ENCODE measurements at regions not wholly inside any gene's neighbourhood (a gene's known extent, or its start where the extent isn't known, plus 50 kb on each side); places are given as distances from the start of the nearest gene placed in this dataset.
"Not testable (repeated sequence)": the region's sequence is repeated elsewhere in the genome, so short reads cannot be mapped to it uniquely, and the experiment has no call there.

- H4K20me1 ChIP-seq (ENCODE audit: control insufficient read depth, extremely low read depth, insufficient read depth, low read length) = no peaks in the 10 kb centered on the region
- no peak for TF ChIP-seq EZH2 (IDR thresholded peaks at IDR 0.05; ENCODE audit: low read length, missing control alignments)
- TF ChIP-seq CTCF (conservative IDR thresholded peaks at IDR 0.05 in 1 of 2, IDR thresholded peaks at IDR 0.05 in 1 of 2; ENCODE audit: low read depth in 1 of 2, low read length in 2 of 2) = no peak
- H2AFZ ChIP-seq (ENCODE audit: low read length) = no peak overlapping the region
- H3K27me3 ChIP-seq (ENCODE audit: control insufficient read depth, insufficient read depth, low read length) = no peaks in the 10 kb centered on the region
- no peaks in the 10 kb centered on the region for H3K4me1 ChIP-seq (ENCODE audit: control insufficient read depth, extremely low read depth, insufficient read depth, low read length)
- no peak overlapping the region for H3K27ac ChIP-seq (ENCODE audit: insufficient read depth, low read length)
- no peak for DNase-seq (ENCODE audit: low read depth in 2 of 2)
- no peak overlapping the region for H3K4me2 ChIP-seq (ENCODE audit: extremely low read depth, insufficient read depth, low read length)
- no peak overlapping the region for H3K4me3 ChIP-seq (replicated peaks in 1 of 4; ENCODE audit: control extremely low read depth in 1 of 4, insufficient read depth in 1 of 4, low read depth in 3 of 4, low read length in 4 of 4)
- H3K9me3 ChIP-seq (ENCODE audit: control insufficient read depth, insufficient read depth, low read depth, low read length) = no peaks in the 10 kb centered on the region
- H3K36me3 ChIP-seq (ENCODE audit: control insufficient read depth, insufficient read depth, low read length) = no peaks in the 10 kb centered on the region
- H3K79me2 ChIP-seq (ENCODE audit: control insufficient read depth, insufficient read depth, low read length) = no peaks in the 10 kb centered on the region
- H3K9ac ChIP-seq (ENCODE audit: insufficient read depth, low read length) = no peak overlapping the region
These were observed 868.0 kb downstream of the KCNMA1 start for GRCh38 chr10:76769582-76769981.

- Histone ChIP-seq H3K4me2 (ENCODE audit: extremely low read depth, insufficient read depth, low read length) (no peak overlapping the region), H3K79me2 (ENCODE audit: control insufficient read depth, insufficient read depth, low read length) (no peaks in the 10 kb centered on the region), H3K27ac (ENCODE audit: insufficient read depth, low read length) (no peak overlapping the region), H3K4me1 (ENCODE audit: control insufficient read depth, extremely low read depth, insufficient read depth, low read length) (no peaks in the 10 kb centered on the region), H2AFZ (ENCODE audit: low read length) (no peak overlapping the region), H3K9me3 (ENCODE audit: control insufficient read depth, insufficient read depth, low read depth, low read length) (no peaks in the 10 kb centered on the region), H3K4me3 (replicated peaks in 1 of 4; ENCODE audit: control extremely low read depth in 1 of 4, insufficient read depth in 1 of 4, low read depth in 3 of 4, low read length in 4 of 4) (no peak overlapping the region), H3K36me3 (ENCODE audit: control insufficient read depth, insufficient read depth, low read length) (no peaks in the 10 kb centered on the region), H4K20me1 (ENCODE audit: control insufficient read depth, extremely low read depth, insufficient read depth, low read length) (no peaks in the 10 kb centered on the region), H3K27me3 (ENCODE audit: control insufficient read depth, insufficient read depth, low read length) (no peaks in the 10 kb centered on the region), H3K9ac (ENCODE audit: insufficient read depth, low read length) (no peak overlapping the region)
- TF ChIP-seq CTCF (conservative IDR thresholded peaks at IDR 0.05 in 1 of 2, IDR thresholded peaks at IDR 0.05 in 1 of 2; ENCODE audit: low read depth in 1 of 2, low read length in 2 of 2) (no peak), EZH2 (IDR thresholded peaks at IDR 0.05; ENCODE audit: low read length, missing control alignments) (no peak)
- no peak for DNase-seq (ENCODE audit: low read depth in 2 of 2)
These were observed 868.4 kb downstream of the KCNMA1 start for GRCh38 chr10:76769161-76769560.

GRCh38 chr10:76766682-76767081, 870.9 kb downstream of the KCNMA1 start:
- TF ChIP-seq EZH2 (IDR thresholded peaks at IDR 0.05; ENCODE audit: low read length, missing control alignments) (no peak), CTCF (conservative IDR thresholded peaks at IDR 0.05 in 1 of 2, IDR thresholded peaks at IDR 0.05 in 1 of 2; ENCODE audit: low read depth in 1 of 2, low read length in 2 of 2) (no peak)

GRCh38 chr10:76764921-76765320, 872.7 kb downstream of the KCNMA1 start:
- not testable (repeated sequence) for H3K4me3 ChIP-seq (replicated peaks in 1 of 4; ENCODE audit: control extremely low read depth in 1 of 4, insufficient read depth in 1 of 4, low read depth in 3 of 4, low read length in 4 of 4); H3K36me3 ChIP-seq (ENCODE audit: control insufficient read depth, insufficient read depth, low read length); DNase-seq (ENCODE audit: low read depth in 2 of 2); H3K9me3 ChIP-seq (ENCODE audit: control insufficient read depth, insufficient read depth, low read depth, low read length); H3K4me2 ChIP-seq (ENCODE audit: extremely low read depth, insufficient read depth, low read length); H3K79me2 ChIP-seq (ENCODE audit: control insufficient read depth, insufficient read depth, low read length); H3K9ac ChIP-seq (ENCODE audit: insufficient read depth, low read length); H3K4me1 ChIP-seq (ENCODE audit: control insufficient read depth, extremely low read depth, insufficient read depth, low read length); H4K20me1 ChIP-seq (ENCODE audit: control insufficient read depth, extremely low read depth, insufficient read depth, low read length); H3K27ac ChIP-seq (ENCODE audit: insufficient read depth, low read length); H3K27me3 ChIP-seq (ENCODE audit: control insufficient read depth, insufficient read depth, low read length); H2AFZ ChIP-seq (ENCODE audit: low read length)

More at GRCh38 chr10:76766682-76767081, 870.9 kb downstream of the KCNMA1 start:
- no peaks in the 10 kb centered on the region for H4K20me1 ChIP-seq (ENCODE audit: control insufficient read depth, extremely low read depth, insufficient read depth, low read length)
- H3K27ac ChIP-seq (ENCODE audit: insufficient read depth, low read length) = no peak overlapping the region
- DNase-seq (ENCODE audit: low read depth in 2 of 2) = no peak
- H3K27me3 ChIP-seq (ENCODE audit: control insufficient read depth, insufficient read depth, low read length) = no peaks in the 10 kb centered on the region
- no peaks in the 10 kb centered on the region for H3K4me1 ChIP-seq (ENCODE audit: control insufficient read depth, extremely low read depth, insufficient read depth, low read length)
- H3K4me2 ChIP-seq (ENCODE audit: extremely low read depth, insufficient read depth, low read length) = no peak overlapping the region
- no peaks in the 10 kb centered on the region for H3K79me2 ChIP-seq (ENCODE audit: control insufficient read depth, insufficient read depth, low read length)
- H3K9ac ChIP-seq (ENCODE audit: insufficient read depth, low read length) = no peak overlapping the region
- H3K4me3 ChIP-seq (replicated peaks in 1 of 4; ENCODE audit: control extremely low read depth in 1 of 4, insufficient read depth in 1 of 4, low read depth in 3 of 4, low read length in 4 of 4) = no peak overlapping the region
- H3K9me3 ChIP-seq (ENCODE audit: control insufficient read depth, insufficient read depth, low read depth, low read length) = no peaks in the 10 kb centered on the region
- no peaks in the 10 kb centered on the region for H3K36me3 ChIP-seq (ENCODE audit: control insufficient read depth, insufficient read depth, low read length)
- no peak overlapping the region for H2AFZ ChIP-seq (ENCODE audit: low read length)
